Natural killer cell (primary cell): ENCODE measurements at regions not wholly inside any gene's neighbourhood (a gene's known extent, or its start where the extent isn't known, plus 50 kb on each side); places are given as distances from the start of the nearest gene placed in this dataset.

Experiments
- ATAC-seq, 3 donors: fragments of 150-1000 bp in 2 of 3; fragments of 200-7000 bp in 1 of 3; cut with Tn5 transposase; 1 replicate in 1 of 3; 2 replicates in 2 of 3; pipeline ENCODE4 v1.10.0; 2021; ENCODE audit warnings: mild to moderate bottlenecking in 2 of 3, moderate library complexity in 2 of 3
- DNase-seq, 2 donors: peaks; one replicate each; pipeline versions ENCODE4 v3.0.0 to v3.0.0-alpha.2; 2013 to 2021; ENCODE audit warnings: mixed read lengths in 1 of 2
- H3K27ac ChIP-seq: one replicate; pipeline ENCODE4 v1.5.1; 2013; ENCODE audit warnings: mild to moderate bottlenecking, low read length
- H3K27me3 ChIP-seq: one replicate; pipeline ENCODE4 v1.6.1; 2013; ENCODE audit warnings: low read length; ENCODE audit not compliant: control insufficient read depth, insufficient read depth
- H3K36me3 ChIP-seq: one replicate; pipeline ENCODE4 v1.6.1; 2013; ENCODE audit warnings: low read length; ENCODE audit not compliant: control insufficient read depth, insufficient read depth
- H3K4me1 ChIP-seq: one replicate; pipeline ENCODE4 v1.6.1; 2013; ENCODE audit warnings: low read length; ENCODE audit not compliant: control insufficient read depth, insufficient read depth
- H3K4me3 ChIP-seq: one replicate; pipeline ENCODE4 v1.5.1; 2013; ENCODE audit warnings: low read length
- H3K9me3 ChIP-seq: one replicate; pipeline ENCODE4 v1.6.1; 2013; ENCODE audit warnings: low read length; ENCODE audit not compliant: control insufficient read depth, insufficient read depth
- H3K27ac Mint-ChIP-seq, 2 donors: one replicate each; pipeline ENCODE4 v1.8.0; 2022; ENCODE audit warnings: mild to moderate bottlenecking in 2 of 2, mixed read lengths in 2 of 2, moderate library complexity in 1 of 2
- H3K27me3 Mint-ChIP-seq, 2 donors: one replicate each; pipeline ENCODE4 v1.8.0; 2022; ENCODE audit warnings: low read depth in 2 of 2, mixed read lengths in 2 of 2
- H3K36me3 Mint-ChIP-seq: one replicate; pipeline ENCODE4 v1.8.0; 2022; ENCODE audit warnings: mixed read lengths
- H3K4me1 Mint-ChIP-seq, 2 donors: one replicate each; pipeline ENCODE4 v1.8.0; 2022; ENCODE audit warnings: mixed read lengths in 2 of 2
- H3K4me3 Mint-ChIP-seq: one replicate; pipeline ENCODE4 v1.8.0; 2022; ENCODE audit warnings: mild to moderate bottlenecking, moderate library complexity, mixed read lengths
- H3K9me3 Mint-ChIP-seq, 2 donors: one replicate each; pipeline ENCODE4 v1.8.0; 2022; ENCODE audit warnings: mixed read lengths in 2 of 2
- CTCF ChIP-seq: fragments of 200-600 bp; IDR thresholded peaks from one replicate; pipeline ENCODE4 v1.8.0; 2022; ENCODE audit warnings: antibody characterized with exemption
- WGBS: methylation state at CpG from one replicate; pipeline ENCODE4 v1.1.7; 2013; ENCODE audit warnings: missing lambda C conversion rate; ENCODE audit not compliant: insufficient coverage; 5-methylcytosine and 5-hydroxymethylcytosine counted together
- intact Hi-C: fragments of 100-400 bp; cut with micrococcal nuclease; formaldehyde crosslinking; loops from one replicate; pipeline ENCODE4 v1.14.2; 2022

- Histone ChIP-seq H3K9me3 (no peaks in the 10 kb centered on the region), H3K4me3 (no peak overlapping the region), H3K36me3 (no peaks in the 10 kb centered on the region), H3K27me3 (peaks cover 5% of the 10 kb centered on the region), H3K4me1 (no peaks in the 10 kb centered on the region), H3K27ac (no peak overlapping the region)
- WGBS: 90% methylated on average over 3 of the region's 4 CpGs
- Mint-ChIP-seq H3K27ac (no peak overlapping the region), H3K36me3 (no peaks in the 10 kb centered on the region), H3K27me3 (peaks cover 0 to 7% of the 10 kb centered on the region in 2 donors), H3K4me3 (no peak overlapping the region), H3K4me1 (no peaks in the 10 kb centered on the region), H3K9me3 (no peaks in the 10 kb centered on the region)
- TF ChIP-seq CTCF: no peak
- intact Hi-C loops: no loop called here
- DNase-seq: no peak
- no peak for ATAC-seq
Measured at GRCh38 chr9:21683484-21684175, 118.8 kb upstream of the MTAP start.

GRCh38 chr9:21684231-21684630 is 118.2 kb upstream of the MTAP start:
- no peaks in the 10 kb centered on the region for H3K36me3 ChIP-seq
- no peaks in the 10 kb centered on the region for H3K4me1 ChIP-seq
- H3K9me3 ChIP-seq: no peaks in the 10 kb centered on the region
- H3K27me3 ChIP-seq: peaks cover 3% of the 10 kb centered on the region
- Mint-ChIP-seq H3K27ac (no peak overlapping the region), H3K9me3 (no peaks in the 10 kb centered on the region), H3K4me3 (no peak overlapping the region), H3K36me3 (no peaks in the 10 kb centered on the region), H3K27me3 (peaks cover 0 to 8% of the 10 kb centered on the region in 2 donors), H3K4me1 (no peaks in the 10 kb centered on the region)
- no peak overlapping the region for H3K27ac ChIP-seq
- DNase-seq (no peak), ATAC-seq (no peak)
- no peak overlapping the region for H3K4me3 ChIP-seq
- WGBS: 69% methylated on average over 2 of the region's 2 CpGs
- no peak for TF ChIP-seq CTCF
- intact Hi-C loops: no loop called here

- Histone ChIP-seq H3K27me3 (no peaks in the 10 kb centered on the region), H3K36me3 (no peaks in the 10 kb centered on the region), H3K27ac (no peak overlapping the region), H3K4me3 (no peak overlapping the region), H3K4me1 (no peaks in the 10 kb centered on the region), H3K9me3 (no peaks in the 10 kb centered on the region)
- no peak for DNase-seq
- Mint-ChIP-seq H3K27me3 (peaks cover 0 to 13% of the 10 kb centered on the region in 2 donors), H3K9me3 (no peaks in the 10 kb centered on the region), H3K4me1 (no peaks in the 10 kb centered on the region), H3K36me3 (no peaks in the 10 kb centered on the region), H3K27ac (no peak overlapping the region), H3K4me3 (no peak overlapping the region)
- intact Hi-C loops: no loop called here
- no peak for ATAC-seq
- TF ChIP-seq CTCF: no peak
- 85% methylated on average over 1 of the region's 2 CpGs for WGBS
Measured at GRCh38 chr9:21684831-21685362, 117.5 kb upstream of the MTAP start.

GRCh38 chr9:21685502-21685901 is 116.9 kb upstream of the MTAP start:
- intact Hi-C loops: no loop called here
- H3K4me3 ChIP-seq: no peak overlapping the region
- no peak overlapping the region for H3K4me3 Mint-ChIP-seq
- H3K36me3 ChIP-seq: no peaks in the 10 kb centered on the region
- WGBS: 86% methylated on average over 6 of the region's 6 CpGs
- no peaks in the 10 kb centered on the region for H3K36me3 Mint-ChIP-seq
- no peaks in the 10 kb centered on the region for H3K4me1 ChIP-seq
- no peak for ATAC-seq
- DNase-seq: no peak
- no peaks in the 10 kb centered on the region for H3K4me1 Mint-ChIP-seq
- peaks cover 0 to 10% of the 10 kb centered on the region in 2 donors for H3K27me3 Mint-ChIP-seq
- H3K9me3 Mint-ChIP-seq: no peaks in the 10 kb centered on the region
- no peak overlapping the region for H3K27ac Mint-ChIP-seq
- TF ChIP-seq CTCF: no peak
- no peaks in the 10 kb centered on the region for H3K27me3 ChIP-seq
- no peak overlapping the region for H3K27ac ChIP-seq
- H3K9me3 ChIP-seq: no peaks in the 10 kb centered on the region
